ENCODE measurements at regions not wholly inside any gene's neighbourhood (a gene's known extent, or its start where the extent isn't known, plus 50 kb on each side); places are given as distances from the start of the nearest gene placed in this dataset.
A peak's percentile ranks its signal among the peaks of the same experiment; 100 is the strongest.

- DNase-seq = peak; percentile 1
Measured at GRCh38 chr3:94862703-94863102, 799.8 kb downstream of the NSUN3 start.

GRCh38 chr3:94869059-94869547, 806.2 kb downstream of the NSUN3 start:
- no peak for DNase-seq

DNA sequence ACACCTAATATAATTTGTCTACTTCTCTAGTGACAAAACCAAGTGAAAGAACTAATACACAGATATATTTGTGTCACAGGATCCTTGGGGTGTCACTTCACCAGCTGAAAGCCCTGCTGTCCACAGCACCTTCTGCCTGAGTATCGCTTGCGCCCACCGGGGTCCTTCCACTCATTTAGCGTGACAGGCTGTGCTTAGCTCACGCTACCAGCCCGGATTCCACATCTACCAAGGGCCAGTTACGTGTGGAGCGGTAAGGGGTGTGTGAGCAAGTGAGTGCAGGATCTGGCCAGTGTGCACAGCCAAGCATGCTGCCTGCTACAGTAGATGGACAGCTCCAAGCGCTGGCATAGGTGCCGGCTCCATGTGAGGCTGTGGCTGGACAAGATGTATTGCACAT, 810.9 kb downstream of the NSUN3 start:
- no peak for DNase-seq

- no peak for DNase-seq
Measured at GRCh38 chr3:94875149-94875548, 812.3 kb downstream of the NSUN3 start.

- DNase-seq = no peak
Measured at GRCh38 chr3:94887065-94887464, 824.2 kb downstream of the NSUN3 start.

DNA sequence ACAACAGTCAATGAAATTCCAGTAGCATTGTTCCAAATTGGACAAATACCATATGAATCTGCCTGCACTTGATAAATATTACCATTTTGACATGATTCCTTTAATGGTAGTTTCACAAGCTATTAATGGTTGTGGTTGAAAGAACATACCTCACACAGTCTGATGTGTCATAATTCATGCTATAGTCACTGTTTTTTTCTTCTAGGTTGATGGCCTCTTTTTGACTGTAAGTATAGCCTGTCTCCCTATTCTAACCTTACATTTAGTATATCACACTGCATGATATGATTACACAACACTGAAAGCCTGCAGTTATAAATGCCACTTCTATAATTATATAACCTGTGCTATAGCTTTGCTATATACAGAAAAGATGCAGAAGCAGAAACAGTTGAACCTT, 834.1 kb downstream of the NSUN3 start:
- DNase-seq = no peak

DNA sequence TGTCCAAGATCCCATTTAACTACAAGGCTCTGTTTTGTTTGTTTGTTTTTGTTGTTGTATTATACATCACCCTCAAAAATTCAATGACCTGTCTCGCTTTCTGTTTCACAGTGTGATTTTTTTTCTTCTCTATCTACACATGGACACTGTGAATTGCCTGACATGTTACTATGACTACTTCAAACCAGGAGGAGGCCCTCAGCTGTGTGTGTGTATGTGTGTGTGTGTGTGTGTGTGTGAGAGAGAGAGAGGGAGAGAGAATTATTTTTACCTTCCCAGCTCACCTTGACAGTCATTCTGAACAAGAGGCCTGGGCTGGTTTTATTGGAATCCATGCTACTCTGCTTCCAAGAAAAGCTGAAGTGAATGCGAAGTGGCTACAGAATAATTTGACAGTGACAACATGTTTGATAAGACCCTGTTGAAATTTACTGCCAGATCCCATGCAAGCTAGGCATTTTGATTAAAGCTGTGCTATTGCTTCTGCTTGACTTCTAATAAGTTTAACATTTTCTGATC, 841.4 kb downstream of the NSUN3 start:
- no peak for DNase-seq

DNA sequence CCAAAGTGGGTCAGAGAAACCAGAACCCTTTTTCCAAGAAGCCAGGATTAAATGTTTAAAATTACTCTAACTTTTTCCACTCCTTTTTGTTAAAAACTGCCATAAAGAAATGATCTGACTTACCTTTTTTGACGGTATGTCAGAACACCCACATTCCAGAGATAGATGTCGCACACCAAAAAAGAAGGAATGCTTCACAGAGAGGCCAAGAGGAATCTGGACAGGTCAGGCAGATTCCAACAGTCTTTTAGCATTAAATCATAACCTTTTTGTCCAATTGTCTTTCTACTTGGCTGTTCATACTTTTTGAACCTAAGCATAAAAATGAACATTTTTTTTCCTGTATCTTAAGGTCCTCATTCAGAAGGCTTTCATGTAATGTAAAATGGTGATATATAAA, 846.9 kb downstream of the NSUN3 start:
- no peak for DNase-seq

GRCh38 chr3:94912656-94913055, 849.8 kb downstream of the NSUN3 start:
- no peak for DNase-seq

GRCh38 chr3:94927175-94927574, 864.3 kb downstream of the NSUN3 start:
- no peak for DNase-seq

DNA sequence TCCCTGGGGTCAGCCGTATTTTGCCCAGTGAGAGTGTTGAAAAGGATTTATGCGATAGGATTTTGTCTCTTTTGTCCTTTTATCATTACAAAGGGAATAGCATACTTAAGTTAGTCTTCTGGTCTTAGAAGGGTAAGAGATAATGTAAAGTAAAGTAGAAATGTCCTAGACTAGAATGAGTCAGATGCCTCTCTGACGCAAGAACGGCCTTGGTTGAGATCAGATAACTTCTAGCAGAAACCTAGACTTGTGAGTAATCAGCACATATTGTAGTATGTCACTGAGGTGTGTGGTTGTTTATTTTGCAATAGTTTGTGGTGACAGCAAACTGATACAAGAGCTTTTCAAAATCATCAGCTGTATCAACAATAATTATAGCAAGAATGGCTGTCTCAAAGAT, 866.1 kb downstream of the NSUN3 start:
- DNase-seq = no peak

- no peak for DNase-seq
Measured at GRCh38 chr3:94935738-94936580, 873.1 kb downstream of the NSUN3 start.

DNA sequence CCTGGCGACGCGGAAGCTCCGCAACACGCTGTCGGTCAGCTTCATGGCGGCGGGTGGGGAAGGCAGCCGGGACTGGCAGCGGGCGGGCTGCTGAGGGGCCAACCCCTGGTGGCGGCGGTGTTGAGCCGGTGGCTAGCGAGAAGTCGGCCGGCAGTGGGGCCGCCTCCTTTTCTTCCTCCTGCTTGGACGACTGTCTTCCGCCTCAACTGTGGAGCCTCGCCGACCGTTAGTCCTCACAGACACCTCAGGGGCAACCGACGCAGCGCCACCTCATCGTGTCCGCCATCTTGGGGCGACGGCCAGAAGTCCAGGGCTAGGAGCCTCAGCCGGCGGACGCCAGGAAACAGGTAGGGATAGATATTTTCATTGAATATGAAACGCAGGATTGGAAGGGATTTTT, 875.1 kb downstream of the NSUN3 start:
- DNase-seq = no peak

GRCh38 chr3:94946683-94947082, 883.8 kb downstream of the NSUN3 start:
- no peak for DNase-seq

GRCh38 chr3:94961423-94962100, 898.7 kb downstream of the NSUN3 start:
- DNase-seq = no peak

DNA sequence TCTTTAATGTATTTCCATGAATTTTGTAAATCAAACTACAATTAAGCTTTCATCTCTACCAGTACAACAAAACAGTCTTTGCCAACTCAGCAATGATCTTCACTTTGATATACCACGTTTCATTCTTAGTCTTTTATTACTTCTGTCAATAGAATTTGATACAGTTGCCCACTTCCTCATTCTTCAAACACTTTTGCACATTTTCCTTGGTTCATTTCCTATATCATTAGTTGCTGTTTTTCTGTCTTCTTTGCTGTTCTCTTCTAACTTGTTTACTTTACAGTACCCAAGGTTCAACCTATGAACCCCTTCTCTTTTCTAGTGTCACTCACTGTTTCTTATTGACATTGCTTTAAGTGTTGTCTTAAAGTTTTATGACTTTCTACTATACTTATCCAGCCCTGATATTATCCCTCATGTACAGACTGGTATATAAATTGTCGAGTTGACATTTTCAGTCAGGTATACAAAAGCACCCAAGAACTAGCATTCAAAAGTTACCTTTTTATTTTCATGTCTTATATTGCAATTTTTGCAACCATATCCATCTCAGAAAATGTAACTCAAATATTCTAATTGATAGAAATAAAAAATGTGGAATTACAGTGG, 903.1 kb downstream of the NSUN3 start:
- DNase-seq = no peak

DNA sequence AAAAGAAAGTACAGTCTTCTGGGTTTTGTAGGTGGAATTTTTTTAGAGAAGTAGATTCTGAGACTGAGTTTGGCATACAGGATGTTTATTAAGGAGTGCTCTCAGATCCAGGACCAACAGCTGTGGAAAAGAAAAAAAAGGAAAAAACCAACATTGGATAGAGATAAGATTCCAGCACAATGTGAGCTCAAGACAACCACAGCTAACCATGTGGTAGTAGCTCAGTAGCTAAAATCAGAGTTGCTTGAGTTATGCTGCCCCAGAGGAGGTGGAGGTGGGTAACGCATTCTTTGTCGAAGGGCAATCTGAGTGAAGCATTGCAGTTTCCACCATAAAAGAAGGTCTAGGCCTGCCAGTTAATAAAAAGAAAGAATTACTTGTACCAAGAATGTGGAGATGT, 904.3 kb downstream of the NSUN3 start:
- no peak for DNase-seq

DNA sequence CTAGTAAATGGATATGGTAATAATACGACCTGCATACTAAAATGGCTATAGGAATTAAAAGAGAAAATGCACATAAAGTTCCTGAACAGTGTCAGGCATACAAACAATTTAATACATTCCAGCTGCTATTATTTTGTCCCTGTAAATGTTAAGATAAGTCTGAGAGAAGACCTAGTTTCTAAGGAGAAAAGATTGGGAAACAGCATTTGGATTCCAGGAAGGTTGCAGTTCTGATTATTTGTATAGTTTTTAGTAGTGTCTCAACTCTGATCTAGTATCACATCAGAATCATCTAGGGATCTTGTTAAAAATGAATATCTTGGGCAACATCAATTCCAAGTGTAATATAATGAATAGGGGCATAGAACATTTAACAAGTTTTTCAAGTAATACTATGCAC, 905.7 kb downstream of the NSUN3 start:
- DNase-seq = no peak

DNA sequence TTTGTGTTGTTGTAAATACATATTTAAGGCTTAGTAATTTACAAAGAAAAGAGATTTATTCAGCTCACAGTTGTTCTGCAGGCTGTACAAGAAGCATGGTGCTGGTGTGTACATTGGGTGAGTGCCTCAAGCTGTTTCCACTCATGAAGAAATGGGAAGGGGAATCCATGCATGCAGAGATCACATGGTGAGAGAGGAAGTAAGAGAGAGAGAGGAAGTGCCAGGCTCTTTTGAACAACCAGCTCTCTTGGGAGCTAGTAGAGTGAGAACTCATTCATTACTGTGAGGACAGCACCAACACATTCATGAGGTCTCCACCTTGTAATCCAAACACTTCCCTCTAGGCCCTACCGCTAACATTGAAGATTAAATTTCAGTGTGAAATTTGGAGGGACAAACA, 909.2 kb downstream of the NSUN3 start:
- DNase-seq = no peak

DNA sequence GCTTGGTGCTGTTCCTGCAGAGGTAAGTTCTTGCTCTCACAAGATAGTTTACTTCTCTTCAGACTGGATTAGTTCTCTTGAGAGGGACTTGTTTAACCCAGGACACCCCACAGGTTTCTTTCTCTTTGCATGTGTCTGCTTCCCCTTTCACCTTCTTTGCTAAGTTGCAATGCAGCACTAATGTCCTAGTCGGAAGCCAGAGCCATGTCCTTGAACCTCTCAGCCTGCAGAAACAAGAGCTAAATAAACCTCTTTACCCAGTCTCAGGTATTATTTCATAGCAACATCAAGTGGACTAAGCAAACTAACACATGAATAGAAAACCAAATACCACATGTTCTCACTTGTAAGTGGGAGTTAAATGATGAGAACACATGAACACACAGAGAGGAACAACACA, 915.2 kb downstream of the NSUN3 start:
- DNase-seq = no peak

GRCh38 chr3:94985778-94986177, 922.9 kb downstream of the NSUN3 start:
- no peak for DNase-seq

DNA sequence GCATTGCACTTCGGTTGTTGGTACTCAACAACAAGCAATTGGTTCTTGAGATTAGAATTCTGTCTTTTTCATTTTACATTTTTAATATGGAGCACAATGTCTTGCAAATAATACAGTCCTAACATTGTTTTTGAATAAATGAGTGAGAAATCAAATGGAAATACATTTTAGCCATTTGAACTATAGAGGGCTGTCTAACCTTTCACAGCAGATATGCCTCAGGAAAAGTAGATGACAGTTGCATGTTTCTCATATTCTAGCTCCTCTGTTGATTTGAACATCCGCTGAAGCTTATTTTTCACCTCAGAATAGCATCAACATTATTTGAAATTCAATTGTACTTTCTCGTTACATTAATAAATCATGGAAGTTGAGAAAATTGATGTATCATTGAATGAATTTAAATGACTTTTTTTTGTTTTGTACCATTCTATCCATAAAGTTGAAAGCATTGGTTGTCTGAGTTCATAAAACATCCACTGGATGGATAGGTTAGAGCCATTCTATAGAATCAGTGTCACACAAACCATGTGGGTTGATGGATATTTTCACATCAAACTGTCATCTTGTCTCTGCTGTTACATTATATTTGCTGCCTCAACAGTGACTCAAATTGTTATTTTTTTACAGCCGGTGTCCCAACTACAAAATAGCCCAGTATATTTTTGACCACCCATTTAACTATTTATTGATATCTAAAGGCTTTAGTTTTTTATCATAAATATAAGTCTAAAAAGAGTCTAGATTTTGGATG, 928.3 kb downstream of the NSUN3 start:
- no peak for DNase-seq
